ENCODE measurements at regions not wholly inside any gene's neighbourhood (a gene's known extent, or its start where the extent isn't known, plus 50 kb on each side); places are given as distances from the start of the nearest gene placed in this dataset.

- H3K79me2 ChIP-seq (ENCODE audit: insufficient read depth, low read length) = no peaks in the 10 kb centered on the region
- no peak overlapping the region for H3K27ac Mint-ChIP-seq
- H3K4me3 ChIP-seq (replicated peaks in 1 of 3; ENCODE audit: low read depth in 2 of 3, low read length in 3 of 3) = no peak overlapping the region
- no peaks in the 10 kb centered on the region for H3K9me3 ChIP-seq (replicated peaks in 1 of 2; ENCODE audit: control insufficient read depth in 1 of 2, insufficient read depth in 1 of 2, low read length in 2 of 2)
- WGBS (ENCODE audit: insufficient coverage) = 97% methylated on average over 3 of the region's 5 CpGs
- H3K4me2 ChIP-seq (replicated peaks; ENCODE audit: extremely low read depth, low read length, poor library complexity, severe bottlenecking) = no peak overlapping the region
- H3K36me3 Mint-ChIP-seq = no peaks in the 10 kb centered on the region
- no peak overlapping the region for H3K9ac ChIP-seq (ENCODE audit: insufficient read depth, low read length, poor library complexity, severe bottlenecking)
- intact Hi-C loops (cut with micrococcal nuclease) = no loop called here
- H3K27ac ChIP-seq (ENCODE audit: low read depth in 1 of 2, low read length in 2 of 2) = no peak overlapping the region
- no peak overlapping the region for H3K4me3 Mint-ChIP-seq
- H4K20me1 ChIP-seq (ENCODE audit: insufficient read depth, low read length) = no peaks in the 10 kb centered on the region
- DNase-seq = no peak
- H3K4me1 ChIP-seq (ENCODE audit: control insufficient read depth in 1 of 2, insufficient read depth in 2 of 2, low read length in 2 of 2) = no peaks in the 10 kb centered on the region
- TF ChIP-seq, protein P1, sequence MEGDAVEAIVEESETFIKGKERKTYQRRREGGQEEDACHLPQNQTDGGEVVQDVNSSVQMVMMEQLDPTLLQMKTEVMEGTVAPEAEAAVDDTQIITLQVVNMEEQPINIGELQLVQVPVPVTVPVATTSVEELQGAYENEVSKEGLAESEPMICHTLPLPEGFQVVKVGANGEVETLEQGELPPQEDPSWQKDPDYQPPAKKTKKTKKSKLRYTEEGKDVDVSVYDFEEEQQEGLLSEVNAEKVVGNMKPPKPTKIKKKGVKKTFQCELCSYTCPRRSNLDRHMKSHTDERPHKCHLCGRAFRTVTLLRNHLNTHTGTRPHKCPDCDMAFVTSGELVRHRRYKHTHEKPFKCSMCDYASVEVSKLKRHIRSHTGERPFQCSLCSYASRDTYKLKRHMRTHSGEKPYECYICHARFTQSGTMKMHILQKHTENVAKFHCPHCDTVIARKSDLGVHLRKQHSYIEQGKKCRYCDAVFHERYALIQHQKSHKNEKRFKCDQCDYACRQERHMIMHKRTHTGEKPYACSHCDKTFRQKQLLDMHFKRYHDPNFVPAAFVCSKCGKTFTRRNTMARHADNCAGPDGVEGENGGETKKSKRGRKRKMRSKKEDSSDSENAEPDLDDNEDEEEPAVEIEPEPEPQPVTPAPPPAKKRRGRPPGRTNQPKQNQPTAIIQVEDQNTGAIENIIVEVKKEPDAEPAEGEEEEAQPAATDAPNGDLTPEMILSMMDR (IDR thresholded peaks at IDR 0.05) = no peak
- H3K27me3 ChIP-seq (ENCODE audit: control insufficient read depth in 2 of 2, insufficient read depth in 2 of 2, low read length in 2 of 2) = no peaks in the 10 kb centered on the region
- H2AFZ ChIP-seq (ENCODE audit: insufficient read depth, low read depth, low read length, poor library complexity, severe bottlenecking) = no peak overlapping the region
- H3K4me1 Mint-ChIP-seq = peaks cover 4% of the 10 kb centered on the region
- no peaks in the 10 kb centered on the region for H3K36me3 ChIP-seq (replicated peaks in 1 of 2; ENCODE audit: control insufficient read depth in 1 of 2, insufficient read depth in 2 of 2, low read length in 2 of 2)
- peaks cover 0 to 2% (median 0%) of the 10 kb centered on the region in 7 donors for H3K9me3 Mint-ChIP-seq
- peaks cover 0 to 1% (median 0%) of the 10 kb centered on the region in 3 donors for H3K27me3 Mint-ChIP-seq (ENCODE audit: low read depth in 3 of 3)
Observed at GRCh38 chr10:80949785-80950184, 412.1 kb downstream of the SH2D4B start.

GRCh38 chr10:80952436-80952835, 414.7 kb downstream of the SH2D4B start:
- H3K9me3 ChIP-seq (replicated peaks in 1 of 2; ENCODE audit: control insufficient read depth in 1 of 2, insufficient read depth in 1 of 2, low read length in 2 of 2) = no peaks in the 10 kb centered on the region
- no peak overlapping the region for H3K4me2 ChIP-seq (replicated peaks; ENCODE audit: extremely low read depth, low read length, poor library complexity, severe bottlenecking)
- TF ChIP-seq, protein P1 (IDR thresholded peaks at IDR 0.05) = no peak
- no peak overlapping the region for H3K9ac ChIP-seq (ENCODE audit: insufficient read depth, low read length, poor library complexity, severe bottlenecking)
- no peak overlapping the region for H2AFZ ChIP-seq (ENCODE audit: insufficient read depth, low read depth, low read length, poor library complexity, severe bottlenecking)
- Mint-ChIP-seq H3K9me3 (peaks cover 0 to 2% (median 0%) of the 10 kb centered on the region in 7 donors), H3K27ac (no peak overlapping the region), H3K36me3 (no peaks in the 10 kb centered on the region), H3K4me1 (no peaks in the 10 kb centered on the region), H3K27me3 (ENCODE audit: low read depth in 3 of 3) (peaks cover 0 to 2% (median 1%) of the 10 kb centered on the region in 3 donors), H3K4me3 (no peak overlapping the region)
- no peak overlapping the region for H3K27ac ChIP-seq (ENCODE audit: low read depth in 1 of 2, low read length in 2 of 2)
- H3K4me3 ChIP-seq (replicated peaks in 1 of 3; ENCODE audit: low read depth in 2 of 3, low read length in 3 of 3) = no peak overlapping the region
- H3K79me2 ChIP-seq (ENCODE audit: insufficient read depth, low read length) = no peaks in the 10 kb centered on the region
- H3K4me1 ChIP-seq (ENCODE audit: control insufficient read depth in 1 of 2, insufficient read depth in 2 of 2, low read length in 2 of 2) = no peaks in the 10 kb centered on the region
- H3K36me3 ChIP-seq (replicated peaks in 1 of 2; ENCODE audit: control insufficient read depth in 1 of 2, insufficient read depth in 2 of 2, low read length in 2 of 2) = no peaks in the 10 kb centered on the region
- intact Hi-C loops (cut with micrococcal nuclease) = no loop called here
- no peaks in the 10 kb centered on the region for H3K27me3 ChIP-seq (ENCODE audit: control insufficient read depth in 2 of 2, insufficient read depth in 2 of 2, low read length in 2 of 2)
- WGBS (ENCODE audit: insufficient coverage) = 85% methylated on average over 4 of the region's 7 CpGs
- no peaks in the 10 kb centered on the region for H4K20me1 ChIP-seq (ENCODE audit: insufficient read depth, low read length)
- DNase-seq = no peak
